HG02884 (cell line): ENCODE measurements at regions not wholly inside any gene's neighbourhood (a gene's known extent, or its start where the extent isn't known, plus 50 kb on each side); places are given as distances from the start of the nearest gene placed in this dataset.
A peak's percentile ranks its signal among the peaks of the same experiment; 100 is the strongest.

Source experiments
- ATAC-seq: cut with Tn5 transposase; IDR thresholded peaks from one replicate; pipeline ENCODE4 v1.9.1; 2021; ENCODE audit warnings: mild to moderate bottlenecking, moderate library complexity; ENCODE audit not compliant: unreplicated experiment

GRCh38 chr2:41896186-41896846, 151.5 kb upstream of the PKDCC start:
- peak; percentile 96 for ATAC-seq

- ATAC-seq = no peak
Observed at GRCh38 chr2:41899189-41899588, 148.6 kb upstream of the PKDCC start.

GRCh38 chr2:41900101-41900577, 147.7 kb upstream of the PKDCC start:
- ATAC-seq = no peak

GRCh38 chr2:41902897-41903296, 144.9 kb upstream of the PKDCC start:
- ATAC-seq = no peak

GRCh38 chr2:41903474-41904135, 144.2 kb upstream of the PKDCC start:
- no peak for ATAC-seq

- ATAC-seq = no peak
Observed at GRCh38 chr2:41904459-41904858, 143.4 kb upstream of the PKDCC start.

- ATAC-seq = no peak
Observed at GRCh38 chr2:41905597-41906337, 142.1 kb upstream of the PKDCC start.

GRCh38 chr2:41906338-41906725, 141.5 kb upstream of the PKDCC start:
- no peak for ATAC-seq

- no peak for ATAC-seq
Observed at GRCh38 chr2:41907141-41907540, 140.7 kb upstream of the PKDCC start.

GRCh38 chr2:41907771-41908207, 140.0 kb upstream of the PKDCC start:
- peak; percentile 51 for ATAC-seq

- no peak for ATAC-seq
Observed at GRCh38 chr2:41908349-41908748, 139.5 kb upstream of the PKDCC start.

GRCh38 chr2:41909584-41909983, 138.2 kb upstream of the PKDCC start:
- ATAC-seq = no peak

GRCh38 chr2:41910126-41910525, 137.7 kb upstream of the PKDCC start:
- peak; percentile 57 for ATAC-seq

- no peak for ATAC-seq
Observed at GRCh38 chr2:41911033-41911432, 136.8 kb upstream of the PKDCC start.

GRCh38 chr2:41912337-41912736, 135.5 kb upstream of the PKDCC start:
- no peak for ATAC-seq

GRCh38 chr2:41912776-41913175, 135.0 kb upstream of the PKDCC start:
- no peak for ATAC-seq

- no peak for ATAC-seq
Observed at GRCh38 chr2:41913311-41913710, 134.5 kb upstream of the PKDCC start.

GRCh38 chr2:41913921-41914609, 133.8 kb upstream of the PKDCC start:
- no peak for ATAC-seq

- ATAC-seq = no peak
Observed at GRCh38 chr2:41914936-41915335, 132.9 kb upstream of the PKDCC start.

GRCh38 chr2:41916177-41916576, 131.6 kb upstream of the PKDCC start:
- no peak for ATAC-seq

- no peak for ATAC-seq
Observed at GRCh38 chr2:41917587-41917986, 130.2 kb upstream of the PKDCC start.
